MM.1S (cell line): ENCODE measurements at regions not wholly inside any gene's neighbourhood (a gene's known extent, or its start where the extent isn't known, plus 50 kb on each side); places are given as distances from the start of the nearest gene placed in this dataset.

Experiments used
- EZH2 ChIP-seq: fragments of 300-600 bp; sonication (generic); optimal IDR thresholded peaks from 2 replicates; pipeline ENCODE3; 2017; ENCODE audit warnings: low read depth, mild to moderate bottlenecking, antibody characterized with exemption, low read length, mixed read lengths
- EZH2phosphoT487 ChIP-seq: fragments of 300-600 bp; sonication (generic); IDR thresholded peaks from 2 replicates; pipeline ENCODE4 v1.6.1; 2018; ENCODE audit warnings: antibody characterized with exemption, low read length
- TF ChIP-seq, protein P1 (sequence below): fragments of 300-600 bp; sonication (generic); IDR thresholded peaks from 2 replicates; pipeline ENCODE4 v1.5.1; 2016; ENCODE audit warnings: antibody characterized with exemption, low read length, mixed read lengths

DNA sequence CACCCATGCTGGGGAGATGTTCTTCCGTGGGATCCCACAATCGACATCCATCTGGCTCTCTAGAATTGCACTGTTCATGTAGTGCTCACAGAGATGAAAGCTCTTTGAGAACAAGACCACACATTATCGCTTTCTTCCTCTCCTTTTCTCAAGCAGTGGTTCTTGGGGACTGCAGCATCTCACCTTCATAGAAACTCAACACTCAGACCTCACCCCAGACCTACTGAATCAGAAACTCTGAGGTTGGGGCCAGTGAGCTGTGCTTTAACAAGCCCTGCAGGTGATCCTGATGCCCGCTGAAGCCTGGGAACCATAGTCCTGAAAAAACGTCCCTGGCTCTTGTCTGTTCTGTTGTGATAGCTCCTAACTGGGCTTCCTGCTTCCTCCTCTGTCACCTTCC lies 251.3 kb upstream of the FGGY start:
- TF ChIP-seq, protein P1, sequence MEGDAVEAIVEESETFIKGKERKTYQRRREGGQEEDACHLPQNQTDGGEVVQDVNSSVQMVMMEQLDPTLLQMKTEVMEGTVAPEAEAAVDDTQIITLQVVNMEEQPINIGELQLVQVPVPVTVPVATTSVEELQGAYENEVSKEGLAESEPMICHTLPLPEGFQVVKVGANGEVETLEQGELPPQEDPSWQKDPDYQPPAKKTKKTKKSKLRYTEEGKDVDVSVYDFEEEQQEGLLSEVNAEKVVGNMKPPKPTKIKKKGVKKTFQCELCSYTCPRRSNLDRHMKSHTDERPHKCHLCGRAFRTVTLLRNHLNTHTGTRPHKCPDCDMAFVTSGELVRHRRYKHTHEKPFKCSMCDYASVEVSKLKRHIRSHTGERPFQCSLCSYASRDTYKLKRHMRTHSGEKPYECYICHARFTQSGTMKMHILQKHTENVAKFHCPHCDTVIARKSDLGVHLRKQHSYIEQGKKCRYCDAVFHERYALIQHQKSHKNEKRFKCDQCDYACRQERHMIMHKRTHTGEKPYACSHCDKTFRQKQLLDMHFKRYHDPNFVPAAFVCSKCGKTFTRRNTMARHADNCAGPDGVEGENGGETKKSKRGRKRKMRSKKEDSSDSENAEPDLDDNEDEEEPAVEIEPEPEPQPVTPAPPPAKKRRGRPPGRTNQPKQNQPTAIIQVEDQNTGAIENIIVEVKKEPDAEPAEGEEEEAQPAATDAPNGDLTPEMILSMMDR = no peak
- TF ChIP-seq EZH2phosphoT487 (no peak), EZH2 (no peak)
